Panc1 (cell line): ENCODE measurements at regions not wholly inside any gene's neighbourhood (a gene's known extent, or its start where the extent isn't known, plus 50 kb on each side); places are given as distances from the start of the nearest gene placed in this dataset.

Experiments used
- CTCF ChIP-seq: fragments of 450-650 bp; IDR thresholded peaks from 2 replicates; pipeline ENCODE4 v1.5.1; 2017; ENCODE audit warnings: mild to moderate bottlenecking
- SIN3A ChIP-seq: IDR thresholded peaks from 2 replicates; pipeline ENCODE4 v1.6.1; 2012; ENCODE audit warnings: low read depth, mild to moderate bottlenecking, low read length, moderate library complexity, borderline replicate concordance; ENCODE audit not compliant: insufficient read depth
- TCF7L2 ChIP-seq: IDR thresholded peaks from 2 replicates; pipeline ENCODE4 v1.6.1; 2011; ENCODE audit warnings: mild to moderate bottlenecking, low read depth, low read length, inconsistent platforms

GRCh38 chr20:39588148-39588757, 626.1 kb downstream of the DHX35 start:
- no peak for TF ChIP-seq CTCF
- no peak for TF ChIP-seq SIN3A
- TF ChIP-seq TCF7L2 = no peak
